Body of pancreas (tissue), 4 donors: ENCODE measurements at regions not wholly inside any gene's neighbourhood (a gene's known extent, or its start where the extent isn't known, plus 50 kb on each side); places are given as distances from the start of the nearest gene placed in this dataset.

Source experiments
- CTCF ChIP-seq, 7 experiments: fragments of 450-650 bp in 4 of 7; fragments of 200-600 bp in 3 of 7; sonication (generic) in 3 of 7; IDR thresholded peaks; one replicate each; pipeline ENCODE4 v1.5.1; 2016 to 2019; ENCODE audit warnings: antibody characterized with exemption in 7 of 7
- POLR2A ChIP-seq, 3 donors: fragments of 450-650 bp; IDR thresholded peaks; one replicate each; pipeline ENCODE4 v1.6.1; 2016; ENCODE audit warnings: antibody characterized with exemption in 3 of 3, mild to moderate bottlenecking in 2 of 3

- TF ChIP-seq CTCF (IDR thresholded peaks at IDR 0.05) (no peak), POLR2A (IDR thresholded peaks at IDR 0.05) (no peak)
Observed at GRCh38 chr20:20859510-20859909, 147.1 kb upstream of the RALGAPA2 start.
